Inflammatory macrophage treated with lipopolysaccharide for 1 hour (primary cell): ENCODE measurements at regions not wholly inside any gene's neighbourhood (a gene's known extent, or its start where the extent isn't known, plus 50 kb on each side); places are given as distances from the start of the nearest gene placed in this dataset.
"Not testable (repeated sequence)": the region's sequence is repeated elsewhere in the genome, so short reads cannot be mapped to it uniquely, and the experiment has no call there.

ENCODE experiments used
- DNase-seq, 2 donors: peaks; one replicate each; pipeline ENCODE4 v3.0.0-alpha.2; 2020 to 2022

DNA sequence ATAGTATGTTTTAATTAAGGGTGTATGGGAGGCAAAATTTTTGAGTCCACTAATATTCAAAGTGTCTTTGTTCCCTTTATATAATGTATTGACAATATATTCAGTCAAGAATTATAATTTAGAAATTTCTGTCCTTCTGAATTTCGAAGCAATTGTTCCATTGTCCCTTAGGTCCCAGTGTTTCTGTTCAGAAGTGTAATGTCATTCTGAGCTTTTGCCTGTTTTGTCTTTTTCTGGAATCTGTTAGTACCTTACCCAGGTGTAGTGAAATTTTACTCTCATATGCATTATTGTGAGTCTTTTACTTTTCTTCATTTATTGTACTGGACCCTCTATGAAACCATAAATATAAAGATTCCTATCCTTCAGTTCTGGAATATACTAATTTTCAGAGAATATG, 505.7 kb upstream of the KIF2B start:
- no peak for DNase-seq

DNA sequence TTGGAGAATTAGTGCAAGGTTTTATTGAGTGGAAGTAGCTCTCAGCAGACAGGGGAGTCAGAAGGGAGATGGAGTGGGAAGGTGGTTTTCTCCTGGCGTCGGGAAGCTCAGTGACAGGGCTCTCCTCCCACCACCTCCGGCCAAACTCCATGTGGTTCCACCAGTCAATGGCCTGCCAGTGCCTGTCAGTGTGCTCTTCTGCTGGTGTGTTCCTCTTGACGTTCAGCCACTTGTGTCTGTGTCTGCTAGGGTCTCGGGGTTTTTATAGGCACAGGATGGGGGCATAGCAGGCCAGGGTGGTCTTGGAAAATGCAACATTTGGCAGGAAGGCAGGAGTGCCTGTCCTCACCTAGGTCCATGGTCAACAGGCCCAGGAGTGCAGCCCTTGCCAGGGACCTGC, 506.7 kb upstream of the KIF2B start:
- DNase-seq = no peak

DNA sequence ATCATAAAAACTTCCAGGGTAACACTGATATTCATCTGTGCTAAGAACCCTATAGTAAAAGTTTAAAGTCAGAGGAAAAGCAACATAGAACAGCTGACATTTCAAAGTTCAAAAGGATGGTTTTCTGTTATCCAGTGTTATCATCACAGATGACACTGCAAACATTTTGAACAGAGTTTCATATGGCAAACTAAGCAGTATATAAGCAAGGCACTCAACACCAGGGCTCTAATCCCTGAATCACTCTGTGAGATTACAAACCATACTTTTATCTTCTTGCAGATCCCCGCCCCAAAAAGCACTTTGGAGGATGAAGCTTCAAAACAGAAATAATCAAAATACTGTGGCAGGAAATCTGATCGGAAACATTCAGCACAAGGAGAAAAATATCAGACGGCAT, 508.2 kb upstream of the KIF2B start:
- no peak for DNase-seq

DNA sequence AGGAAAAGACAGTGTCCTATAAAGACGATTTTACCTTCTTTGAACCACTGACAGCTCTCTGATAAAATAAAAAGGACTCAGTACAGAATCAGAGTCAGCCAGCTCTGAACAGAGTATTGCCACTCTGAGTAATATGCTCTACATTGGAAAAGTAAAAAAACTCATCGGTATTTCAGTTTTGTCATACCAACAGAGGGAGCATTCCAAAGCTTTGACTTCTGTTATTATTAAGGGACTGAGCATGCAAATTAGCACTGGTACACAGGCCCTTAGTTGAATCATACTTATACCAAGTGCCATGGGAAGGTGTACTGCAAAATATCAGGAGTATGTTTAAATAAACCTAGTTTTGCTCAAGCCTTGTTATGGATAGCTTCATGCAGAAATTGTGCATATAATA, 509.0 kb upstream of the KIF2B start:
- DNase-seq = no peak

DNA sequence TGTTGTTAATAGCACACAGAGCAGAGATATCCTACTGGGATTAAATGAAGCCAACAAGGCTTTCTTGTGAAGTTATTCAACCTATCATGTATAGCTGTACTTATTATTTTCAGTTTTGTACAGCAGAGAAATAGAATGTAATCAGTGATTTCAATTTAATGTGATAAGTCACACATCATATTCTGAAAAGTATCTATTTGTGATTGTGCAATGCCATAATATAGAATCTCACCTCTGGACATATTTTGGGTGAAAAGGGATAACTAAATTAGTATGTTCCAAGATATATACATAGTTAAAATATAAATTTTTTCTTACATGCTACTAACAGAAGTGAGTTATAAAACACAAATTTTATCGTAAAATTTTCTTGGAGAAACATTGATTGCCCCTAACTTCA, 544.3 kb upstream of the KIF2B start:
- DNase-seq = no peak

DNA sequence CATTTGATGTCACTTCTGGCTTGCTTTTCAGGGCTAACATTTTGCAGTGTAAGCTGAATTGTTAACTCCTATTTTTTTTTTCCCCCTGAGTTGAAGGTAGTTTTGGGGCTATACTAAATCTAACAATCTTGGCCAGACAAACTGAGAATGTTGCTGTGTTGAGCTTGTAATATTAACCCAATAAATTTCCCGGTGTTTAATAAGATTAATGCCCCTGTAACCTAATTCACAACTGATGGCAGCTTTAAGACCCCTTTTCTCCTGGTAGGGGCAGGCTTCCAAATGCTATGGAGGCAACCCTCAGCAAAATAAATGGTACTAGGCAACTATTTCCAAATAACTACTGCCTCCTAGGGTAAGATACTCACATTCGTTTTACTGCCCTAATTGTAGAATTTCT, 549.6 kb upstream of the KIF2B start:
- no peak for DNase-seq

DNA sequence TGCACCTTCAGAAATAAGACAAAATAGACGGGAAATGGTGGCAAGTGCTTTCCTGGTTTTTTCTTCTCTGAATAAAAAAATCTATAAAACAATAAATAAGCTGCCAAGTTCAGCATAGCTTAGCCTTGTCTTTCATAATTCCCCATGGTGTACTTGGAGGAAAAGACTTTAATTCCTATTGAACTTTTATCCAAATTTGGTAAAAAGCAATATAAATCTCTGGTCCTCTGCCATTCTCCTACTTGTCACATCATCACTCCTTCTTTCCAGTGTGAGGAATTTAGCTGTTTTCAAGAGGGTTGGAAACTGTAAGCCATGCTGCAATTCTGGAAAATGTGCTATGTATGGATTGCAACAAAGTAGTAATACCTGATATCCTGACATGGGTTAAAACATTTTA, 551.8 kb upstream of the KIF2B start:
- no peak for DNase-seq

DNA sequence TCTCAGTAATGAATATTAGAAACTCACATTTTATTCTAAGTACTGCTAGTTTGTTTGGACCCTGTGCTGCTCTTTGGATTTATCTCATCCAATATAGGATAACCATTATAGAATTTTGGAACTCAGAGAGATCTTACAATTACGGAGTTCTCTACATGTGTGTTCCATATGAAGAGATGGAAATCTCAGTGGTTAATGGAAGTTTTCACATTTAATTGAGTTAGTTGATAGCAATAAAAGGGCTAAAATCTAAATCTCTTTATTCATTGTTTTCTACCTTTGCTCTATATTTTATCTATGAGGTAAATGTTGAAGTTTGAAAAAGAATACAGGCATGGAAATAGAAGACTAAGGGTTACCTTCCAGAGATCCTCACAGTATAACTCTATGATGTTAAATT, 558.0 kb upstream of the KIF2B start:
- DNase-seq = no peak

DNA sequence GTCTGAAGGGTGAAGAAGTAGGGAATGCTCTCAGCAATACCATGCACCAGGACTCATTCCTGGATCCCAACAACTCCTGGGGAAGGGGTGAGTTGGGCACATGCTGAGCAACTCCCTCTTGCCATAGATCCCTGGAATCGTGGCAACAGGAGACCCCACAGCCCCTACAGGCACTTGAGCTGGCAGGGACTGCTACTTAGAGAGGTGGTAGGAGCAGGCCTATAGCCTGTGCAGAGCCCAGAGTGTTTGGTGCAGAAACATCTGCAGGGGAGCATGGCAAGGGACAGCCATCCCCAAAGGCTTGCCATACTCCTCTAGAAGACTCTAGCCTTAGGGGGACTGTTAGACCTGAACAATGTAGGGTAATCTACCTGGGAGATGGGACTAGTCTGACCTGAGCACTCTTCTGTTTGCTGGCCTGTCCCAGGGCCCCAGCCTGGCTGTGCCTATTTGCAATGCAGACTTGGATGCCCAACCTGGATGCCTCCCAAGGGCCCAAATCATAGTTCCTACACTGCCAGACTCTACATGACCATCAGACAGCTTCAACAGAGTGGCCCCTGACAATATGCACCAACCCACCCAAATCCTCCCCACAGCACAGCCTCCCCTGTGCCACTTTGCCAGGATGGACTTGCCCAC, 568.6 kb upstream of the KIF2B start:
- DNase-seq = no peak

DNA sequence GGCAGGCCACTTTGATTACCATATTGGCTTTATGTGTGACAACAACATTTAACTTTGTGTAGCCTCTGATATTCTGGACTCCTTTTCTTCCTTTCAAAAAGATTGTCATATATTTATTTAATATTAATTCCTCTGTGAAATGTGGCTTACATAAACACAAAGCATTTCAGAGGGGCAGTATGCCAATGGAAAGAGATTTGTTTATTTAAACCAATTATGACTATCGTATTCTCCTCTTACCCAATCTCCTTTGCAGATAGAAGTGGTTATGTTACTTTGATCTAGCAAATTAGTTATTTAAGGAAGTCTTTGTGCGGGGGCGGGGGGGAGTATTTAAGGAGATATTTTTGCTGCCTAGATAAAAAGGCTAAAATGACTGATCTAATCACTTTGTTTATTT, 573.7 kb upstream of the KIF2B start:
- no peak for DNase-seq

DNA sequence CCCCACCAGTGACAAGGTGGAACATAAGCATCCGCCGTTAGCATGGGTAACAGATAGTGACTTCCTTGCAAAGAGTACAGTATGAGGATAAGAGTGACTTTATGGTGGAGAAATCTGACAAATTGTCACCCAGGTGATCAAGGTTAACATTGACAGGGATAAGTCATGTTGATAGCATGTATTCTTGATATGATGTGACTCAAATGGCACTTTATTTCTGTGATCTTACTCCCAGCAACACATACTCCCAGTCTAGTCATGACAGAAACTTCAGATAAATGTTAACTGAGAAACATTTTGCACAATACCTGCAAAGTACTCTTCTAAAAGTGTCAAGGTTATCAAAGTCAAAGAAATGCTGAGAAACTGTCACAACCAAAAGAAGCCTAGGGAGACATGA, 588.6 kb upstream of the KIF2B start:
- DNase-seq = no peak

DNA sequence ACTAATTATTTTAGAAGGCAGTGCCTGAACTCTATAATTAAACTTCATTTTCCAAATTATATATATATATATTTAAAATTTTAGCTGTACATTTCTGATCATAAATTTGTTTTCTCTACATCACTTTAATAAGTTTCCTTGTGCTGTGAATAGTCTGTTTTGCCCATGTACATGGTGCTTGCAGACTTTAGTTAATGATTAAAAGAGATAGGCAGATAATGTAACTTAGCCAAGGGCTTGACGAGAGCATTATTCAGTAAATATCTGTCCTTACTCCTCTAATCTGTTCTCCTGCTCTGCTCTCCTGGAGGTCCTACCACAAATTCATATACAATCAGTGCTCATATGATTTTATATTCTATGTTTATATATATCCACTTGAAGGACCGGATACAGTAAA, 595.2 kb upstream of the KIF2B start:
- DNase-seq = no peak

DNA sequence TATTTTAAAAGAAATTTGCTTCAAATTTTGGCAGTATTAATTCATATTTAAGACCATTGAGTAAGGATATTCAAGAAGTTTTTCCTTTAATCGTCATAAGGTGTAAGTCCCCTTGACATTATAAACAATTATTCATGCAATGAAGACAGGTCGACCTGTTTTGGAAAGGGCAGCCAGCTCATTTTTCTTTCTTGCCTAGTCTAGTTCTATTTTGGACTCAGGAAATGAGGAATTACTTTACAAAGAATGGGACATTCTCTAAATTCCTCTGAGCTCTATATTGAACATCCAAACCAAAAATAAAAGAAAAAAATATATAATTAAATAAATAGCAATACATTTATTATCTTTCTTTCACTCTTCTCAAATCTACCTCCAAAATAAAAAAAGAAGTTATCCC, 595.6 kb upstream of the KIF2B start:
- no peak for DNase-seq

DNA sequence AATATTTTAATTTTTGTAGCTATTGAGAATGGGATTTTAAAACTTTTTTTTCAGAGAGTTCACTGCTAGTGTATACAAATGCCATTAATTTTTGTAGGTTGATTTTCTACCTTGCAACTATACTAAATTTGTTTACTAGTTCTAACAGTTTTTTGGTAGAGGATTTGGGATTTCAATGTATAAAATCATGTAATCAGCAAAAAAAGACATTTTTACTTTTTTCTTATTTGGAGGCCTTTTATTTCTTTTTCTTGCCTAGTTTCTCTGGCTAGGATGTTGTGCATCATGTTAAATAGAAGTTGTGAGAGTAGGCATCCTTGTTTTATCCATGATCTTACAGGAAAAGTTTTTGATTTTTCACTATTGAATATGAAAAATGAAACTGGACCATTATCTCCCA, 602.9 kb upstream of the KIF2B start:
- DNase-seq = no peak

DNA sequence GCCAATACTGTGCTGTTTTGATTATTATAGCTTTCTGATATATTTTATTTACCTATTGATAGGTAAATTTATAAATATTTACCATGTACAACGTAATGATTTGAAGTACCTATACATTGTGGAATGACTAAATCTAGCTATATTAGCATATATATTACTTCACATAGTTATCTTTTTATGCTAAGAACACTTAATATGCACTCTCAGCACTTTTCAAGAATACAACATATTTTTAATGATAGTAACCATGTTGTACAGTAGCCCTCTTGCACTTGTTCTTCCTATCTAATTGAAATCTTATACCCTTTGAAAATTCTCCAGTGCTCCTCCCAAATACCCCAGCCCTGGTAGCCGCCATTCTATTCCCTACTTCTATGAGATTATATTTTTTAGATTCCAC, 604.0 kb upstream of the KIF2B start:
- DNase-seq = no peak

DNA sequence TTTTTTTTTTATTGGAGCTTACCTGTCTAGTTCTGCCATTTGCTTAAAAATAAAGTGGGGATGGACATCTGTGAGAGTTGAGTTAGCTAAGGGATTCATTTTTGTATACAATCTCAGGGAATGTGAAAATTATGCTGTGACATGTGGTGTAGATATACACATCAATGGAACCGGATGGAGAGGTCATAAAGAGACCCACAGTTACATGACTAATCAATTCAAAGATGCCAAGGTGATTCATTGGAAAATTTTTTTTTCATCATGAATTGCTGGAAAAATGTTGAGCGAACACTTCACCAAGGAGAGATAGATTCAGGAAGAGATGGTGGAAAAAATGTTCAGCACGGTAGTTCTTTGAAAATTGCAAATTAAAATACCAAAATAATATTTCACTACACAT, 605.4 kb upstream of the KIF2B start:
- no peak for DNase-seq

DNA sequence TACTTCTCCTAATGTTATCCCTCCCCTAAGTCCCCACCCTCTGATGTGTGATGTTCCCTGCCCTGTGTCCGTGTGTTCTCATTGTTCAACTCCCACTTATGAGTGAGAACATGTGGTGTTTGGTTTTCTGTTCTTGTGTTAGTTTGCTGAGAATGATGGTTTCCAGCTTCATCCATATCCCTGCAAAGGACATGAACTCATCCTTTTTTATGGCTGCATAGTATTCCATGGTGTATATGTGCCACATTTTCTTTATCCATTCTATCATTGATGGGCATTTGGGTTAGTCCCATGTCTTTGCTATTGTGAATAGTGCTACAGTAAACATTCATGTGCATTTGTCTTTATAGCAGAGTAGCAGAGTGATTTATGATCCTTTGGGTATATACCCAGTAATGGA, 613.8 kb upstream of the KIF2B start:
- not testable (repeated sequence) for DNase-seq

DNA sequence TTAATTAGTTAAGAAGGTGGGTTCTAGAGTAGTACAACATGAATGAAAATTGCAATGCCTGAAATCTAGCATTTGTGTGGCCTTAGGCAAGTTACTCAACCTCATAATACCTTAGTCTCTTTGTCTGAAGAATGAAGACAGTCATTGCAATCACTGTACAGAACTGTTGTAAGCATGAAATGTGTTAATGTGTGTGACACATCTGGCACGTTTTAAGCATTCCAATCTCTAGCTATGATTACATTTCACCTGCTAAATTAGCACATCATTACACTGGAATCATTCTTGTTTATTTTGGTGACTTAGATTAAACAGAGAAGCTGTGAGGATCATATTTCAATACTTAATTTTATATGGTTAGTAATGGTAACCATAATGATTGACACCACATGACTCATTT, 629.7 kb upstream of the KIF2B start:
- DNase-seq = no peak

DNA sequence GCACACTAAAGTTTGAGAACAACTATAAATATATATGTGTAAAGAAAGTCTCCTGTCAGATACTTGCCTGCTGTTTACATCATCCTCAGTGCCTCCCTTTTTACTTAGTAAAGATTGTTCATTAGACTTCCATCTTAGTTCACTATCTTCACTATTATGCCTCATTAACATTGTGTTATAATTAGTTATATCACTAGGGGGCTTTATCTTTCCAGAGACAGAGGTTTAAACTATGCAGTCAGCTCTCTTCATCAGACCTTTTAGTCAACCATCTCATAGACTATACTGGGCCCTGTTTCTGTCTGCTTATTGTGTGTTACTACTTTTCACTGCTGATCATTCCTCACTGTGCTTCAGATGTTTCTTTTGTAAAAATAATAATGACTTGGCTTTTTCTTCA, 630.8 kb upstream of the KIF2B start:
- DNase-seq = no peak

DNA sequence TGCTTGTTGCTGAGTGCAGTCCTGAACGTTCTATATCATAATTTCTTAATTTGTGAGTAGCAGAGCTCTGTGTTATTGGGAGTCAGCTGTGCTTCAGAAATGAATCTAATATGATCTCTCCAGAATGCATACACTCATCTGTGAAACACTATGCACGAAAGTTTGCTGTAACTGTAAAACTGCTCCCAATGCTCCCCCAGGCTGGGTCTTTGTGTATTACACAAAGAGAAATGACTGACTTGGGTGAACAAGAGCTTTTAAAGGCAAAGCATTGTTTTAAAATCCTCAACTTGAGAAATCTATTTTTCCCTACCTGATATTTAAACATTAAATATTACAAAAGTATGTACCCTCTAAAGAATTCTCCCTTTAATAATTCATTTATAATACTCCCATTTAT, 636.7 kb upstream of the KIF2B start:
- DNase-seq = no peak

DNA sequence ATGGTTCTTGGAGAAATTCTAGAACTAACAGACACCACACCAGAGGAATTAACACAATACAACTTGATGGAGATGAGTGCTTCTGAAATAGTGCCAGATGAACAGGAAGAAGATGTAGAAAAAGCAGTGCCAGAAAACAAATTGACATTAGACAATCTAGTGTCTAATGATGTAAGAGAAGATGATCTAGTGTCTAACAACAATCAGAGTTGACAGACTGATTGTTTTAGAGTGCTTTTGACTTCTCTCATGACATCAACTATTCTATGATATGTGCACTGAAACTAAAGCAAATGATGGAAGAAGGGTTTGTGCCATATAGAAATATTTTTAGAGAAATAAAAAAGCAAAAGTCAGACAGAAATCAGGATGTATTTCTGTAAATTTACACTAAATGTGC, 646.1 kb upstream of the KIF2B start:
- DNase-seq = no peak

DNA sequence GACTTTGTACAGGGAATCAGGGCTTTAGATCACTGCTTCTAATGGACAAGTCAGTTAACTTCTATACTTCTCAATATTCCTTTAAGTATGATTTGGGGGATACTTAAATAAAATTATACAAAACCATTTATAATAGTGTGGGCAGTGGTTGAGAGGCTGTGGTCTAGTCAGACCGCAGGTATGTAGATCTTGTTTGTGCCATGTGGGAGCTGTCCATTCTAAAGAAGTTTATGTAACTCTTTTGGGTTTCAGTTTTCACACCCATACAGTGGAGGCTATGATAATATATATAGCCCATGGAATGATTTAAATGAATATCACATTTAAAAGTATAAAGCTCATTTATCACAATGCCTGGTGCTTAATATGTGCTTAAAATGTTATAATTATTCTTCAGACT, 654.3 kb upstream of the KIF2B start:
- DNase-seq = no peak

DNA sequence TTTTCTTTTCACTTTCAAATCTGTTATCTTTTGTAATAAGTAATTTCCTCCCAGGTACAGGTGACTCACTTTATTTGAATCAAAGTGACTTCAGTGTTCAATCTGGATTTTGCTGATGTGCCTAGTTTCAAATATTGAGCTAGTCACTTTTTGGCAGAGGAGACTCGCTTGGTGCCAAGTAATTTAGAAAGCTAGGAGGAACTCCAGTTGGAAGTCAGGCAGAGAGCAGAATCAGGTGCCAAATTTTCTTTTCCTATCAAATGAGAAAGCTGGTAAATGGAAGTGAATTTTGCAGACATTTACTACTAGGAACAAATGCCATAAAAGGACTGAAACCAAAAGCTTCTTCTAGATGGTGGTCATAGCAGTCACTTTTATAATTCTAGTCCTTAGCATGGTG, 656.0 kb upstream of the KIF2B start:
- no peak for DNase-seq

DNA sequence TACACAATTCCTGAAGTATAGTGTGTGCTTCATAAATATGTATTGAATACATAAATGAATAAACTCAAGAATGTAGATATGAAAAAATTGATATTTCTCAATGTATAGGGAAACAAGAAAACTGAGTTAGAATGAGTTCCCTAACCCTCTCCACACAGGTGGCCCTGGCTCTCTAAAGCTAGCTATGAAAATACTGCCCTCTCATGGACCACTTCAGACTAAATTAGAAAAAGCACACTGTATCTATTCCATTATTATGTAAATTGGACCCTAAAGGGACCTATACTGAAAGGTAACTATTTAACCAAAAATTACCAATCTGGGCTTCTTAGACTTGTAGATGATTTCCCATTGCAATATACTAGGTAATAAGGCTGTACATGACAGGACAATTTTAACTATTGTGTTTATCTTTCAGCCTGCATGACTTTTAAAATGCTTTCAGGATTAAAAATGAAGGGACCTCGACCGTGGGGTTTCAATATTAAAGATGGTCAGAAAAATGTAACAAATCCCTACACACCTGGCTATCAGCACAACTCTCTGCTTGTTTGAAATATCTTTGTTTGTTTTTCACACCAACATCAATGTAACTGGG, 672.5 kb upstream of the KIF2B start:
- DNase-seq = no peak

DNA sequence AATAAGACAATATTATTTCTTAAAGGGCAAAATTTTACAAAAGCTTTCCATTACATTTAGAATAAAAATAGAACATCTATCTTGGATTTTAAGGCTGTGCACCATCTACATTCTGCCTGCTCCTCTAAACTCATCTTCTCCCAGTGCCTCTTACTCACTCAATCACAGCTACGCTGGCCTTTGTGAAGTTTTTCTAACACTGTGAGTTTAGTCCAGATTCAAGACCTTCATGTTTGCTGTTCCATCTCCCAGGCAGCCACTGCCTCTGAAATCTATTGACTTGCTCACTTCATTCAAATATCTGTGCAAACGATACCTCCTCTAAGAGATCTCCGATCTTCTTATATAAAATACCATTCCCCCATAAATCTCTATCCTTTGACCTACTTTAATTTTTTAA, 673.4 kb upstream of the KIF2B start:
- no peak for DNase-seq

DNA sequence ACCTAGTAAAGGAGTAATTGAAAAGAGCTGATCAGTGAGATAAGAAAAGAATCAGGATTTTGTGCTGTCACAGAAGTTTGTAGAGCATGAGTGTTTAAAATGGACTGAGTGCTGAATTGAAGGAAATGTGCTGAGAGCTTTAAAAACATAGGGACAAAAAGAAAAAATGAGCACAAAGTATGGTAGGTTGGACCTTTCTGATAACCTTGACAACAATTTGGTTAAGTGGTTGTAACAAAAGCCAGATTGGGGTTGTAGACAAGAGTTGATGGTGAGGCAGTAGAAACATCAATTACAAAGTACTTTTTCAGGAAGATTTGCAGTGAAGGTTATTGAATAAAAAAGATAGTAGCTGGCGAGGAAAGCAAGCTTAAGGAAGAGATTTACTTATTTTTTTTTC, 674.7 kb upstream of the KIF2B start:
- no peak for DNase-seq
